ENCODE measurements at regions not wholly inside any gene's neighbourhood (a gene's known extent, or its start where the extent isn't known, plus 50 kb on each side); places are given as distances from the start of the nearest gene placed in this dataset.

DNA sequence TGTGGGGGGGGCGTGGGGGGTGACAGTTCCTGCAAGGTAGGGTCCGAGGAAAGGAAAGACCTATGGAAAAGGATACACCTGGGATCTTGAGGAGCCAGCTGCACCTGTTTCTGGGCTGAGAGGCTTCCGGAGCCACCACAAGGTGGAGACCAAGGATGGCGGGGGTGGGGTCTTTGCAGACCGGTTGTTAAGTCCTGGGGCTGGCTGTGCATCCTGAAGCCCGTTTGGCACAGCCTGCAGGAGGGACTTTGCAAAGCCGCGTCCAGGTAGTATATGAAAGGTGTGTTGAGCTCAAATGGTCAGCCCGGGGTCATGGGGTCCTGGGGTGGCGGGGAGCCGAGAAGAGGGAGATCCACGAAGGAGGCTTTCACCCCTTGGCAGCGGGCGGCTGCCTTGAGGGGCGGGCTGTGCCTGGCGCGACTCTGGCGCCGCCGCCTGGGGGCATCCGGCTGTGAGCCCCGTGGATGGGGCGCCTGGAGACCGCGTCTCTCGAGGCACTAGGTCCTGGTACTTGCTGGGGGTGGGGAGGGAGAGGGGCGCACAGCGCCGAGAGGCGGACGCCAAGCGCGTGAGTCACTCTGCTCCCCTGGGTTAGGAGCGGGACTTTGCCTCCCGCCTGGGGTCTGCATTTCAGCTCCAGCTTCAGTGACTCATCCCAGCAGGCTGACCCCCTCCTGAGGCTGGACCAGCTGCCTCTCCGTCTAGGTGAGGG lies 58.2 kb upstream of the DYNLT3 start:
- TF ChIP-seq EZH2phosphoT487 (IDR thresholded peaks at IDR 0.05; ENCODE audit: low read length) (no peak), CTCF (IDR thresholded peaks at IDR 0.05; ENCODE audit: low read length) (peak; percentile 22), EZH2 (optimal IDR thresholded peaks at IDR 0.05; ENCODE audit: low read depth, low read length) (no peak)

Measured in MM.1S (cell line).